Right cardiac atrium (tissue), 5 donors: ENCODE measurements at regions not wholly inside any gene's neighbourhood (a gene's known extent, or its start where the extent isn't known, plus 50 kb on each side); places are given as distances from the start of the nearest gene placed in this dataset.
"Not testable (repeated sequence)": the region's sequence is repeated elsewhere in the genome, so short reads cannot be mapped to it uniquely, and the experiment has no call there.

Experiments used
- ATAC-seq, 2 donors: fragments of 200-7000 bp; cut with Tn5 transposase; one replicate each; pipeline versions ENCODE4 v1.8.0 to v1.9.1; 2020; ENCODE audit warnings: moderate library complexity in 2 of 2, mild to moderate bottlenecking in 1 of 2
- DNase-seq, 3 donors: peaks; one replicate each; pipeline ENCODE4 v3.0.0-alpha.2; 2020
- H3K27ac ChIP-seq: one replicate; pipeline ENCODE4 v1.5.1; 2013; ENCODE audit warnings: mild to moderate bottlenecking, low read length, control low read depth, moderate library complexity
- H3K27me3 ChIP-seq: one replicate; pipeline ENCODE4 v1.6.1; 2013; ENCODE audit not compliant: control insufficient read depth, insufficient read depth
- H3K4me1 ChIP-seq: one replicate; pipeline ENCODE4 v1.6.1; 2013; ENCODE audit warnings: low read length; ENCODE audit not compliant: control insufficient read depth, insufficient read depth
- H3K4me3 ChIP-seq: one replicate; pipeline ENCODE4 v1.5.1; 2013; ENCODE audit warnings: low read length, control low read depth
- H3K9me3 ChIP-seq: one replicate; pipeline ENCODE4 v1.6.1; 2013; ENCODE audit warnings: low read length; ENCODE audit not compliant: control insufficient read depth
- WGBS: extraction: QIAGEN DNeasy Blood & Tissue Kit; methylation state at CpG from one replicate; pipeline ENCODE4 v1.1.7; 2013; 5-methylcytosine and 5-hydroxymethylcytosine counted together
- intact Hi-C, 4 donors: fragments of 100-400 bp; cut with DNase I; formaldehyde crosslinking; loops; one replicate each; pipeline versions ENCODE4 v1.11.0 to v1.14.0; 2022 to 2023
- donor health status: healthy with polysubstance abuse.
- donor health status: DM: no; HTN: yes; CAD: no.
- donor health status: DM: no; HTN: no; CAD: no.
- donor health status: DM: no; HTN: yes; CAD: no; lungs with severe emphysema.
- donor health status: DM: yes; HTN: yes; CAD: no.

DNA sequence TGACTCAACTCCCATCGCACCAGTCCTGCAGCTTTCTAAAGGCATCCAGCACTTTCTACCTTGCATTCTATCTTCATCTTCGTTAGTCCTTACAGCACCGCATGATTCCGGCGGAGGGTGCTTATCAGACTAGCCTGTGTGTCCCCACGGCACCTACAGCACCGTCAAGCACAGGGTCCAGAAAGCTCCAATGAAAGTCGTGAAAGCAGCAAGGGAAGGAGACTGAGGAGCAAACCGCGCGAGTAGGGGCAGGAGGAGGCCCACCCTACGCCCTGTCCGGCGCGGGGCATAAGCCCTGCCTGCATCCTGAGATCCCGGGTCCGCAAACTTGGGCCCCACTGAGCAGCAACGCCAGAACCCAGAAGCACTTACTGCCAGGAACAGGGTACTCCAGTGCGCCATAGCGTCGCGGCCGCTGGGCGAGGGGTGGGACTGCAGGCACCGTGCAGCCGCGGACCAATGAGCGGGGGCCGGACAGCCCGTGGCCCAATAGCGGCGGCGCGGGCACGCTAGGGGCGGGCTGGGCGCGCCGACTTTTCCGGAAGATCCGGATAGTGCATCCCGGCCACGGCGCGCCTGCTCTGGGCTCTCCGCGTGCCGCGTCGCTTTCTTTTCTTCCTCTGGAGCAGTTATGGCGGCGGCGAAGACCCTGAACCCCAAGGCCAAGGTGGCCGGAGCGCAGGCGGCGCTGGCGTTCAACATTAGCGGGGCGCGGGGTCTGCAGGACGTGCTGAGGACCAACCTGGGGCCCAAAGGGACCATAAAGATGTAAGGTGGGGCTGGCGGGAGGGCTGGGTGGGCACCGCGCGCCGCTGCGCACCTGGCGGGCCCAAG is 122.1 kb upstream of the VKORC1L1 start:
- Histone ChIP-seq H3K27ac (peak overlapping the region; percentile 80), H3K4me1 (no peaks in the 10 kb centered on the region), H3K9me3 (no peaks in the 10 kb centered on the region), H3K27me3 (no peaks in the 10 kb centered on the region), H3K4me3 (peak overlapping the region; percentile 60)
- intact Hi-C loops: no loop called here
- DNase-seq (peak; percentile 91 to 97 (median 96)), ATAC-seq (peak; percentile 100)
- WGBS: under 1% methylated on average over 69 of the region's 69 CpGs

- H3K4me1 ChIP-seq: not testable (repeated sequence)
Observed at GRCh38 chr7:65754070-65754469, 118.8 kb upstream of the VKORC1L1 start.

GRCh38 chr7:65758991-65759390 is 113.9 kb upstream of the VKORC1L1 start:
- 96% methylated on average over 1 of the region's 1 CpG for WGBS
- ATAC-seq, intact Hi-C loops, H3K27ac ChIP-seq, H3K27me3 ChIP-seq, H3K4me3 ChIP-seq, H3K4me1 ChIP-seq, H3K9me3 ChIP-seq, DNase-seq: not testable (repeated sequence)

More at GRCh38 chr7:65754070-65754469, 118.8 kb upstream of the VKORC1L1 start:
- 92% methylated on average over 5 of the region's 5 CpGs for WGBS
- intact Hi-C loops, H3K9me3 ChIP-seq, H3K4me3 ChIP-seq, DNase-seq, H3K27me3 ChIP-seq, ATAC-seq, H3K27ac ChIP-seq: not testable (repeated sequence)

DNA sequence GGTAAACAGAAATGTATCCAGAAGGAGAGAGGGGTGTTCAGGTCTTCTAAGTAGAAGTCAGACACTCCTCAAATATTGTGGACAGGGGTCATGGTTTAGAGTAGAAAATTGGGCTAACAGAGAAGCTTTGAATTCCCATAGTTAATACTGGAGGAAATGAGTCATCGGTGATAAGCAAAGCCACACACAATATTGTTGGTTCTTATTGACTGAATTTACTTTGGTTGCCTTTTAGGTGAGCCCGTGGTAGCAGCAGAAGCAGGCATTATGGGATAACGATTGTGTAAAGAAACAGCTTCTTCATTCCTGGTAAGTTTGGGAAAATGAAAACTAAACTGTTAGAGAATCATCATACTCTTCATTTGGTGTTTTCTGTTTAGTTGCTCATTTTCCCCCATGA is 110.2 kb upstream of the VKORC1L1 start:
- H3K9me3 ChIP-seq, intact Hi-C loops, H3K4me3 ChIP-seq, DNase-seq, H3K27ac ChIP-seq, H3K4me1 ChIP-seq, H3K27me3 ChIP-seq: not testable (repeated sequence)
- peak; percentile 68 to 83 for ATAC-seq
- WGBS: 50% methylated on average over 3 of the region's 3 CpGs

DNA sequence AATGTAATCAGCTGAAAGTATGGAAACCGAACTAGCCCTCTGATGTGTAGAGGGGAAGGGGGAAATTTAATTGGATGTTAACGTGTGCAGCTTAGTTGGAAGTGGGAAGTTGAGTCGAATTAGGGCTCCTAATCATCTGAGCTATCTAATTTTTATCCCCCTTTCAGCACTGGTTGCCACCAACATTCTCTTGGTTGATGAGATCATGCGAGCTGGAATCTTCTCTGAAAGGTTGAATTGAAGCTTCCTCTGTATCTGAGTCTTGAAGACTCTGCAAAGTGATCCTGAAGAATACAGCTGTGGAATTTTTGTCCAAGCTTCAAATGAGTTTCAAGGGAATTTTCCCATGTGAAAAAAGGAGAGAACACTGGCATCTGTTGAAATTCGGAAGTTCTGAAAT is 109.8 kb upstream of the VKORC1L1 start:
- intact Hi-C loops: not testable (repeated sequence)
- WGBS: 70% methylated on average over 5 of the region's 5 CpGs

GRCh38 chr7:65770473-65771225 is 102.2 kb upstream of the VKORC1L1 start:
- WGBS: 3% methylated on average over 44 of the region's 44 CpGs
- Histone ChIP-seq H3K27ac (peak overlapping the region; percentile 71), H3K4me3 (peak overlapping the region; percentile 50)
- H3K27me3 ChIP-seq, H3K4me1 ChIP-seq, H3K9me3 ChIP-seq, intact Hi-C loops: not testable (repeated sequence)
- DNase-seq: peak; percentile 96 to 99 (median 98)
- ATAC-seq: peak; percentile 99

More for the DNA sequence above, 109.8 kb upstream of the VKORC1L1 start:
- not testable (repeated sequence) for H3K27me3 ChIP-seq, H3K27ac ChIP-seq, H3K4me1 ChIP-seq, H3K9me3 ChIP-seq, H3K4me3 ChIP-seq, ATAC-seq, DNase-seq

DNA sequence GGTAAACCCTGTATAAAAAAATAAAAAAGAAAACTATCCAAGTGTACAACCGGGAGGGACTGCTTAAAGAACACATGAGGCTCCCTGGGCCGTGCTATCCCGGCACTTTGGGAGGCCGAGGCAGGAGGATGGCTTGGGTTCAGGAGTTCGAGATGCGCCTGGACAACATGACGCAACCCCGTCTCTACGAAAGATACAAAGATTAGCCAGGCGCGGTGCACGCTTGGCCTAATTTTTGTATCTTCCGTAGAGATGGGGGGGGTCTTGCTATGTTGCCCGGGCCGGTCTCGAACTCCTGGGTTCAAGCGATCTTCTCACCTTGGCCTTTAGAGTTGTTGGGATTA is 101.7 kb upstream of the VKORC1L1 start:
- 95% methylated on average over 17 of the region's 17 CpGs for WGBS
- ATAC-seq (peak; percentile 2 to 3), DNase-seq (peak in 1 of 3 donors; percentile 51)
- peak overlapping the region; percentile 69 for H3K27ac ChIP-seq
- H3K27me3 ChIP-seq, H3K4me1 ChIP-seq, H3K9me3 ChIP-seq, intact Hi-C loops: not testable (repeated sequence)
- peak overlapping the region; percentile 22 for H3K4me3 ChIP-seq

GRCh38 chr7:65776677-65777076 is 96.2 kb upstream of the VKORC1L1 start:
- ATAC-seq, H3K4me3 ChIP-seq, H3K9me3 ChIP-seq, H3K4me1 ChIP-seq, H3K27me3 ChIP-seq, DNase-seq, intact Hi-C loops, H3K27ac ChIP-seq: not testable (repeated sequence)
- WGBS: 68% methylated on average over 6 of the region's 6 CpGs

GRCh38 chr7:65789943-65790342 is 82.9 kb upstream of the VKORC1L1 start:
- 96% methylated on average over 5 of the region's 5 CpGs for WGBS
- intact Hi-C loops: not testable (repeated sequence)

DNA sequence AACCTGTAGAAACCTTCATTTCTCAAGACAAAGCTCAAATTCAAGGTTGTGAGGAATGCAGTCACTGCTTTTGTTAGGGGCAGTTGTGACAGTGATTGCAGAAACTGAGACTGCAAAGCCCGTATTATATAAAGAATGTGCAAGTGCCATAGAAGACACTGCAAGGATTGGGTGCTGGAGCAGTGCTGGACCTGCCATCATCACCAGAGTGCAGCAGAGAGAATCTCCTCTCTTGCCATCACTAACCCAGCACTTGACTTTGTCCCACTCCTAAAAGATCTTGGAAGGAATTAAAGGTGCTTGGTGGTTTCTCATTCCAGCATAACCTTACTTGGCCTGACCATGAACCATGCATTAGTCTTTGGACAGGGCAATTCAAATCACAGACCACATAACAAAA is 81.1 kb upstream of the VKORC1L1 start:
- intact Hi-C loops, ATAC-seq: not testable (repeated sequence)

More at GRCh38 chr7:65789943-65790342, 82.9 kb upstream of the VKORC1L1 start:
- DNase-seq, H3K4me3 ChIP-seq, H3K4me1 ChIP-seq, ATAC-seq, H3K9me3 ChIP-seq, H3K27me3 ChIP-seq, H3K27ac ChIP-seq: not testable (repeated sequence)

DNA sequence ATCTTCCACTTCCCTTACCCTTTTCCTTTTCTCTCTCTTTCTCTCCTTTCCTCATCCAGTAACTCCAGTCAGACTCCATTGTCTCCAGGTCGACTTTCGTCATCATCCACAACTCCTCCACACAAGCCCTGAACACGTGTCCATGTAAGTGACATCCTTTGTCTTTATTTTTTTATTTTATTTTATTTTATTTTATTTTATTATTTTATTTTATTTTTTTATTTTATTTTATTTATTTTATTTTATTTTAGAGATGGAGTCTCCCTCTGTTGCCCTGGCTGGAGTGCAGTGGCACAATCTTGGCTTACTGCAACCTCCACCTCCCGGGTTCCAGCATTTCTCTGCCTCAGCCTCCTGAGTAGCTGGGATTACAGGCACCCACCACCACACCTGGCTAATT is 80.1 kb upstream of the VKORC1L1 start:
- intact Hi-C loops, H3K27ac ChIP-seq, H3K4me3 ChIP-seq, DNase-seq, H3K27me3 ChIP-seq, H3K4me1 ChIP-seq, H3K9me3 ChIP-seq, ATAC-seq: not testable (repeated sequence)
- 89% methylated on average over 4 of the region's 4 CpGs for WGBS

More for the DNA sequence above, 81.1 kb upstream of the VKORC1L1 start:
- H3K4me3 ChIP-seq, DNase-seq, H3K9me3 ChIP-seq, H3K27me3 ChIP-seq, H3K27ac ChIP-seq, H3K4me1 ChIP-seq: not testable (repeated sequence)
- WGBS: 45% methylated on average over 1 of the region's 1 CpG
